ENCODE measurements at regions not wholly inside any gene's neighbourhood (a gene's known extent, or its start where the extent isn't known, plus 50 kb on each side); places are given as distances from the start of the nearest gene placed in this dataset.

- TF ChIP-seq CUX1 (IDR thresholded peaks at IDR 0.05; ENCODE audit: insufficient replicate concordance, low read depth, low read length) (peak; percentile 69), TBL1XR1 (IDR thresholded peaks at IDR 0.05; ENCODE audit: low read depth, low read length) (no peak), GABPA (IDR thresholded peaks at IDR 0.05; ENCODE audit: low read depth) (no peak), SIX5 (IDR thresholded peaks at IDR 0.05; ENCODE audit: low read depth, low read length, severe bottlenecking) (no peak), NR2C1 (IDR thresholded peaks at IDR 0.05) (no peak), BCL11A (IDR thresholded peaks at IDR 0.05; ENCODE audit: low read depth, low read length) (0 out of 2 replicates have a peak, but pooled peaks have one; percentile 5), EP300 (IDR thresholded peaks at IDR 0.05; ENCODE audit: borderline replicate concordance in 1 of 2, control insufficient read depth in 1 of 2, low read depth in 2 of 2, low read length in 2 of 2) (peak; percentile 47 to 67; a peak in 1 of 4 replicates), ATF7 (IDR thresholded peaks at IDR 0.05; ENCODE audit: low read depth) (peak; percentile 59), ELK1 (IDR thresholded peaks at IDR 0.05; ENCODE audit: low read depth, low read length) (no peak), ZNF24 (IDR thresholded peaks at IDR 0.05) (0 out of 2 replicates have a peak, but pooled peaks have one; percentile 49), PKNOX1 (IDR thresholded peaks at IDR 0.05) (peak; percentile 78; the same call in 1 of the 2 replicates)
Observed at GRCh38 chr2:13651684-13652131, 935.0 kb downstream of the TRIB2 start (continued).
